GM12878 (cell line): ENCODE measurements at regions not wholly inside any gene's neighbourhood (a gene's known extent, or its start where the extent isn't known, plus 50 kb on each side); places are given as distances from the start of the nearest gene placed in this dataset.

Experiments
- ATAC-seq: fragments of 200-7000 bp; cut with Tn5 transposase; 3 replicates; pipeline ENCODE4 v1.9.1; 2020; ENCODE audit warnings: mild to moderate bottlenecking, moderate library complexity
- BruUV-seq: library from RNA; stranded (reverse); fragments of 400-500 nt; replicated peaks from 2 replicates; lab custom pipeline; 2021; lab: Mats Ljungman, UMichigan
- CTCF ChIA-PET: fragments of 300-600 bp; sonication (Branson Sonifier 250); formaldehyde crosslinking; extraction: SDS; loops from one replicate; lab custom pipeline; 2021; ENCODE audit warnings: inconsistent platforms; lab: Yijun Ruan, JAX
- POLR2A ChIA-PET: fragments of 350-600 bp; formaldehyde crosslinking; extraction: SDS; loops from one replicate; lab custom pipeline; 2021; ENCODE audit warnings: inconsistent platforms; lab: Charles Lee
- RAD21 ChIA-PET: fragments of 300-600 bp; sonication (Branson Sonifier 250); formaldehyde crosslinking; loops from one replicate; lab custom pipeline; 2023; ENCODE audit warnings: antibody characterized with exemption; ENCODE audit not compliant: unreplicated experiment; lab: Charles Lee
- SMC1A ChIA-PET: fragments of 300-600 bp; sonication (Branson Sonifier 250); formaldehyde crosslinking; loops from one replicate; lab custom pipeline; 2023; ENCODE audit not compliant: unreplicated experiment, uncharacterized antibody; lab: Charles Lee
- DNase-seq: peaks from one replicate; pipeline ENCODE4 v3.0.0-alpha.2; 2011; ENCODE audit warnings: low read depth, low spot score
- FAIRE-seq: peaks from 3 replicates; lab custom pipeline; 2011; peaks lifted over from hg19 to GRCh38; lab: Jason Lieb, UNC
- H2AFZ ChIP-seq: 2 replicates; pipeline ENCODE4 v1.6.0; 2011; ENCODE audit warnings: low read depth, low read length, control low read depth; ENCODE audit not compliant: control insufficient read depth
- H3K27ac ChIP-seq: 2 replicates; pipeline ENCODE4 v1.5.1; 2011; ENCODE audit warnings: control low read depth; ENCODE audit not compliant: control insufficient read depth, insufficient read depth
- H3K27me3 ChIP-seq, 2 experiments: replicated peaks in 1 of 2; 2 replicates each; pipeline versions ENCODE4 v1.6.0 to v1.6.1; 2011; ENCODE audit warnings: low read length in 1 of 2; ENCODE audit not compliant: control insufficient read depth in 2 of 2, insufficient read depth in 2 of 2
- H3K36me3 ChIP-seq, 2 experiments: 2 replicates each; pipeline ENCODE4 v1.5.1; 2011; ENCODE audit warnings: low read length in 1 of 2; ENCODE audit not compliant: control insufficient read depth in 2 of 2, insufficient read depth in 2 of 2
- H3K4me1 ChIP-seq: 2 replicates; pipeline ENCODE4 v1.6.1; 2011; ENCODE audit warnings: mild to moderate bottlenecking, low read length, moderate library complexity, mixed read lengths; ENCODE audit not compliant: control insufficient read depth, insufficient read depth
- H3K4me2 ChIP-seq: 2 replicates; pipeline ENCODE4 v1.6.0; 2011; ENCODE audit warnings: control low read depth; ENCODE audit not compliant: control insufficient read depth, insufficient read depth
- H3K4me3 ChIP-seq: fragments of 200-600 bp; sonication (generic); 2 replicates; pipeline ENCODE4 v1.5.1; 2016
- H3K79me2 ChIP-seq: 2 replicates; pipeline ENCODE4 v1.6.0; 2011; ENCODE audit warnings: low read length; ENCODE audit not compliant: control insufficient read depth, insufficient read depth
- H3K9ac ChIP-seq: 2 replicates; pipeline ENCODE4 v1.8.0; 2011; ENCODE audit warnings: low read length, control low read depth, mixed read lengths; ENCODE audit not compliant: control insufficient read depth, insufficient read depth
- H3K9me3 ChIP-seq: replicated peaks from 3 replicates; pipeline ENCODE4 v1.5.1; 2011; ENCODE audit warnings: mild to moderate bottlenecking, low read length; ENCODE audit not compliant: control insufficient read depth, insufficient read depth
- H4K20me1 ChIP-seq: 2 replicates; pipeline ENCODE4 v1.6.0; 2011; ENCODE audit not compliant: control insufficient read depth, insufficient read depth
- ATF7 ChIP-seq: fragments of 450-650 bp; IDR thresholded peaks from 2 replicates; pipeline ENCODE4 v1.6.1; 2016; ENCODE audit warnings: low read depth, mild to moderate bottlenecking
- CHD4 ChIP-seq: fragments of 200-600 bp; sonication (generic); IDR thresholded peaks from 2 replicates; pipeline ENCODE4 v1.6.1; 2016; ENCODE audit warnings: mild to moderate bottlenecking
- E2F8 ChIP-seq: fragments of 450-650 bp; IDR thresholded peaks from 2 replicates; pipeline ENCODE4 v1.6.1; 2018; ENCODE audit warnings: mild to moderate bottlenecking, low read depth, moderate library complexity; ENCODE audit not compliant: partially characterized antibody
- EED ChIP-seq: sonication (generic); IDR thresholded peaks from 2 replicates; pipeline ENCODE4 v1.6.1; 2016; ENCODE audit warnings: antibody characterized with exemption, low read depth
- FOS ChIP-seq: IDR thresholded peaks from 3 replicates; pipeline ENCODE4 v1.6.1; 2011; ENCODE audit warnings: borderline replicate concordance; ENCODE audit not compliant: insufficient read length; ENCODE audit errors: extremely low read depth
- KLF5 ChIP-seq: fragments of 450-650 bp; IDR thresholded peaks from 2 replicates; pipeline ENCODE4 v1.6.1; 2014; ENCODE audit warnings: mild to moderate bottlenecking; ENCODE audit not compliant: partially characterized antibody
- MEF2A ChIP-seq: IDR thresholded peaks from 2 replicates; pipeline ENCODE4 v1.6.1; 2011; ENCODE audit warnings: low read depth, mild to moderate bottlenecking, low read length, moderate library complexity; ENCODE audit not compliant: insufficient read depth
- NFXL1 ChIP-seq: fragments of 450-650 bp; IDR thresholded peaks from 2 replicates; pipeline ENCODE4 v1.6.1; 2017; ENCODE audit warnings: antibody characterized with exemption, mild to moderate bottlenecking, borderline replicate concordance
- NKRF ChIP-seq: fragments of 450-650 bp; conservative IDR thresholded peaks from 2 replicates; pipeline ENCODE4 v1.6.1; 2017; ENCODE audit warnings: mild to moderate bottlenecking, moderate library complexity
- NR2F1 ChIP-seq: fragments of 450-650 bp; conservative IDR thresholded peaks from 2 replicates; pipeline ENCODE4 v1.6.1; 2017; ENCODE audit warnings: mild to moderate bottlenecking
- POLR2AphosphoS2 ChIP-seq: IDR thresholded peaks from 2 replicates; pipeline ENCODE4 v1.6.1; 2011; ENCODE audit warnings: low read depth, mild to moderate bottlenecking, low read length, improper control_type of control experiment, moderate library complexity
- SIX5 ChIP-seq: IDR thresholded peaks from 2 replicates; pipeline ENCODE4 v1.6.1; 2011; ENCODE audit warnings: mild to moderate bottlenecking, low read depth, low read length, moderate library complexity; ENCODE audit not compliant: severe bottlenecking
- SMAD1 ChIP-seq: fragments of 450-650 bp; IDR thresholded peaks from 2 replicates; pipeline ENCODE4 v1.6.1; 2018; ENCODE audit warnings: mild to moderate bottlenecking, low read depth; ENCODE audit not compliant: partially characterized antibody
- STAT3 ChIP-seq: IDR thresholded peaks from 2 replicates; pipeline ENCODE4 v1.6.1; 2011; ENCODE audit warnings: low read depth, low read length, improper control_type of control experiment
- TCF3 ChIP-seq: IDR thresholded peaks from 2 replicates; pipeline ENCODE4 v1.6.1; 2012; ENCODE audit warnings: low read depth, mild to moderate bottlenecking, low read length, borderline replicate concordance; ENCODE audit not compliant: insufficient read depth
- ZNF592 ChIP-seq: fragments of 450-650 bp; IDR thresholded peaks from 2 replicates; pipeline ENCODE4 v1.6.1; 2017; ENCODE audit warnings: mild to moderate bottlenecking, moderate library complexity
- in situ Hi-C: fragments of 300-500 bp; cut with MboI; formaldehyde crosslinking; loops from 9 replicates; pipeline ENCODE4 v1.14.3; 2018; ENCODE audit warnings: mixed read lengths
- intact Hi-C: fragments of 100-400 bp; cut with micrococcal nuclease; formaldehyde crosslinking; loops from one replicate; pipeline ENCODE4 v1.14.2; 2022; ENCODE audit not compliant: unreplicated experiment

GRCh38 chr18:43350176-43350575 lies 72.9 kb upstream of the SYT4 start (continued):
- TF ChIP-seq CHD4 (no peak), NFXL1 (no peak), TCF3 (no peak), E2F8 (no peak), FOS (no peak), POLR2AphosphoS2 (no peak)

GRCh38 chr18:43364535-43364934 lies 87.2 kb upstream of the SYT4 start:
- no peaks in the 10 kb centered on the region for H3K36me3 ChIP-seq
- no peak overlapping the region for H2AFZ ChIP-seq
- CTCF ChIA-PET, result no interaction called here
- DNase-seq, result no peak
- intact Hi-C loops, result no loop called here
- no peaks in the 10 kb centered on the region; the same call in 1 of the 2 replicates for H4K20me1 ChIP-seq
- no peaks in the 10 kb centered on the region for H3K4me1 ChIP-seq
- ATAC-seq, result no peak
- no peaks in the 10 kb centered on the region for H3K9me3 ChIP-seq
- in situ Hi-C loops, result no loop called here
- no peak overlapping the region for H3K27ac ChIP-seq
- SMC1A ChIA-PET, result interaction anchor here (0.7 kb wide), 1 partner anchor 356 kb away, joined by 3 read pairs; no protein-coding TSS in a partner anchor
- BruUV-seq, result no TSS peak
- no peak for FAIRE-seq
- no peak overlapping the region for H3K4me3 ChIP-seq
- POLR2A ChIA-PET, result no interaction called here
- no peak overlapping the region for H3K9ac ChIP-seq
- H3K4me2 ChIP-seq, result no peak overlapping the region
- no peaks in the 10 kb centered on the region for H3K79me2 ChIP-seq
- RAD21 ChIA-PET, result no interaction called here
- H3K27me3 ChIP-seq, result no peaks in the 10 kb centered on the region
- TF ChIP-seq SIX5 (no peak), TCF3 (no peak), KLF5 (no peak), ATF7 (no peak), ZNF592 (no peak), SMAD1 (no peak), STAT3 (no peak), MEF2A (no peak), EED (no peak), NKRF (no peak), NR2F1 (no peak)
